ENCODE measurements at regions not wholly inside any gene's neighbourhood (a gene's known extent, or its start where the extent isn't known, plus 50 kb on each side); places are given as distances from the start of the nearest gene placed in this dataset.

GRCh38 chr16:80317599-80318037 lies 223.2 kb upstream of the DYNLRB2 start:
- Histone ChIP-seq H3K4me1 (ENCODE audit: control insufficient read depth in 2 of 2, insufficient read depth in 2 of 2, low read length in 2 of 2) (no peaks in the 10 kb centered on the region), H3K27ac (ENCODE audit: low read depth in 2 of 2, low read length in 2 of 2) (no peak overlapping the region), H3K4me3 (ENCODE audit: low read length in 2 of 2) (no peak overlapping the region), H3K36me3 (ENCODE audit: control insufficient read depth in 2 of 2, insufficient read depth in 2 of 2, low read length in 2 of 2) (no peaks in the 10 kb centered on the region), H3K9ac (ENCODE audit: low read depth in 1 of 2, low read length in 2 of 2) (no peak overlapping the region), H3K27me3 (ENCODE audit: control insufficient read depth in 2 of 2, insufficient read depth in 2 of 2, low read length in 2 of 2) (no peaks in the 10 kb centered on the region), H3K9me3 (ENCODE audit: control insufficient read depth in 2 of 2, low read length in 2 of 2) (no peaks in the 10 kb centered on the region)

DNA sequence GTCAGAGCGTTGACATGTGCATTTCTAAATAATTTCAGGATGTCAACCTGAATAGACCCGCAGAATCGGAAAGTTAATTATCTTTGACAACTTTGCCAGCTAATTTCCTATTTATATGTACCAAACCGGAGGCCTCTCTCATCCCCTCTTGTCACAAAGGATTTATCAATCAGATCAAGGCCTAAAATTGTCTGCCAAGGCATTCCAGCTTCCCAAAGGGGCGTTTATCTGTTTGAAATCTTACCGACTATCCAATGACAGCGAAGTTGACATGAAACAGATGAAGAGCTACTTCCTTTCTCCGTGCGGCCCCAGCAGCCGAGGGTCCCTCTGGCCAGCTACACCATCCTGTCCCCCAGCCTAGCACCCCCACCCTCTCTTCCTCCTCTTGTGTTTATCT lies 223.7 kb upstream of the DYNLRB2 start:
- H3K4me1 ChIP-seq (ENCODE audit: control insufficient read depth in 2 of 2, insufficient read depth in 2 of 2, low read length in 2 of 2), result no peaks in the 10 kb centered on the region
- no peak overlapping the region for H3K9ac ChIP-seq (ENCODE audit: low read depth in 1 of 2, low read length in 2 of 2)
- no peak overlapping the region for H3K27ac ChIP-seq (ENCODE audit: low read depth in 2 of 2, low read length in 2 of 2)
- H3K27me3 ChIP-seq (ENCODE audit: control insufficient read depth in 2 of 2, insufficient read depth in 2 of 2, low read length in 2 of 2), result no peaks in the 10 kb centered on the region
- no peaks in the 10 kb centered on the region for H3K36me3 ChIP-seq (ENCODE audit: control insufficient read depth in 2 of 2, insufficient read depth in 2 of 2, low read length in 2 of 2)
- no peaks in the 10 kb centered on the region for H3K9me3 ChIP-seq (ENCODE audit: control insufficient read depth in 2 of 2, low read length in 2 of 2)
- no peak overlapping the region for H3K4me3 ChIP-seq (ENCODE audit: low read length in 2 of 2)

DNA sequence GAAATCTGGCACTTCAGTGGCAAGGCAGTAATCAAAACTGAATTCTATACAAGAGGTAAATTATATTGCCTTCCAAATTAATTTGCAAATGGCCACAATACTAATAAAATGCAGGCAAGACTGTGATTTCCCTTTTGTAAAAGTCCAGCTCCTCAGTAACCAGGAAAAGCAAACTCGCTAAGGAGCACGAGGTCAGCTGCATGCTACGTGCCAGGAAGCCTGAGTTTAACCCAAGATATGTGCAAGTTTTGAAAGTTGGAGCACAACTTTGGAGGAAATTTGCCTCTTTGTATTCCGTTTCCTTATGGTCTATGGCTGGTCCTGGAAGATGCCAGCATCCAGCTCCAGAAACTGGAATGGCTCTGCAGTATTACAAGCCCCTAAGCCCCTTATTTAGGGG lies 226.8 kb upstream of the DYNLRB2 start:
- H3K4me3 ChIP-seq (ENCODE audit: low read length in 2 of 2), result no peak overlapping the region
- H3K4me1 ChIP-seq (ENCODE audit: control insufficient read depth in 2 of 2, insufficient read depth in 2 of 2, low read length in 2 of 2), result no peaks in the 10 kb centered on the region

DNA sequence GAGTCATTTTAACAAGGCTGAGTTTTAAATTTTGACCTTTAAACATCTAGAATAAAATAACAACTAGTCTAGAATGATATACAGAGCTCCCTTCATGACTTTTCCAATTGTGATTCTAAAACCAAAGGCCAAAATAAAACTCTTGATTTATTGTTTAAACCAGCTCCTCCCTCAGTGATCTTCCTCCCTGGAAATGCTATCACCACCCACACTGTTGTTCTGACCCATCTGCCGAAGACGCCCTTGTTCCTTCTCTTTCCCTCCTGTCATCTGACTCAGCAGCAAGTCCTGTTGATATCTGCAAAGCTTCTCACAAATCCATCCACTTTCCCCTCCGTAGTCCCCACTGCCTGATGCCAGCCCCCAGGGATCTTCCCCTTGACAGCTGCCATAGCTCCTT lies 231.6 kb upstream of the DYNLRB2 start:
- Histone ChIP-seq H3K4me1 (ENCODE audit: control insufficient read depth in 2 of 2, insufficient read depth in 2 of 2, low read length in 2 of 2) (no peaks in the 10 kb centered on the region), H3K36me3 (ENCODE audit: control insufficient read depth in 2 of 2, insufficient read depth in 2 of 2, low read length in 2 of 2) (no peaks in the 10 kb centered on the region), H3K9ac (ENCODE audit: low read depth in 1 of 2, low read length in 2 of 2) (no peak overlapping the region), H3K27me3 (ENCODE audit: control insufficient read depth in 2 of 2, insufficient read depth in 2 of 2, low read length in 2 of 2) (no peaks in the 10 kb centered on the region), H3K27ac (ENCODE audit: low read depth in 2 of 2, low read length in 2 of 2) (no peak overlapping the region), H3K9me3 (ENCODE audit: control insufficient read depth in 2 of 2, low read length in 2 of 2) (no peaks in the 10 kb centered on the region), H3K4me3 (ENCODE audit: low read length in 2 of 2) (no peak overlapping the region)

More for the DNA sequence above, 226.8 kb upstream of the DYNLRB2 start:
- Histone ChIP-seq H3K9ac (ENCODE audit: low read depth in 1 of 2, low read length in 2 of 2) (no peak overlapping the region), H3K27me3 (ENCODE audit: control insufficient read depth in 2 of 2, insufficient read depth in 2 of 2, low read length in 2 of 2) (no peaks in the 10 kb centered on the region), H3K36me3 (ENCODE audit: control insufficient read depth in 2 of 2, insufficient read depth in 2 of 2, low read length in 2 of 2) (no peaks in the 10 kb centered on the region), H3K9me3 (ENCODE audit: control insufficient read depth in 2 of 2, low read length in 2 of 2) (no peaks in the 10 kb centered on the region), H3K27ac (ENCODE audit: low read depth in 2 of 2, low read length in 2 of 2) (no peak overlapping the region)

DNA sequence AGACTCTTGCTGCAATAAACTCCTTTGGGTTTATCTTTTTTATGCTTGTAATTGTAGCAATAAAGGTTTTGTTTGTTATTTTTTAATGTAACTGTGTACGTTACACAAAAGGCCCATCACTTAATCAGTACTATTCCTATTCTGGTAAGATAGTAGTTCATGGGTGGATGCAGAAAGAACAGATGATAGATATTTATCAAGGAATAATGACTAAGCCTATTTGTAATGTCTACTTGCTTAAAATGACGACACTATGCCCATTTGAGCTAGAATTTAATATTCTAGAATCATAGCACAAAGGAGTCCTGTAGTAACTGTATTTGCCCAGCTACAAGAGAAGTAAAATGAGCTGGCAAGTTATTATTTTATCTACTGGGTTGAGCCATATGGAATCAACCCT lies 235.4 kb upstream of the DYNLRB2 start:
- no peak overlapping the region for H3K27ac ChIP-seq (ENCODE audit: low read depth in 2 of 2, low read length in 2 of 2)
- H3K4me3 ChIP-seq (ENCODE audit: low read length in 2 of 2), result no peak overlapping the region
- H3K36me3 ChIP-seq (ENCODE audit: control insufficient read depth in 2 of 2, insufficient read depth in 2 of 2, low read length in 2 of 2), result no peaks in the 10 kb centered on the region
- H3K9me3 ChIP-seq (ENCODE audit: control insufficient read depth in 2 of 2, low read length in 2 of 2), result no peaks in the 10 kb centered on the region
- no peaks in the 10 kb centered on the region for H3K4me1 ChIP-seq (ENCODE audit: control insufficient read depth in 2 of 2, insufficient read depth in 2 of 2, low read length in 2 of 2)
- H3K9ac ChIP-seq (ENCODE audit: low read depth in 1 of 2, low read length in 2 of 2), result no peak overlapping the region
- H3K27me3 ChIP-seq (ENCODE audit: control insufficient read depth in 2 of 2, insufficient read depth in 2 of 2, low read length in 2 of 2), result no peaks in the 10 kb centered on the region

DNA sequence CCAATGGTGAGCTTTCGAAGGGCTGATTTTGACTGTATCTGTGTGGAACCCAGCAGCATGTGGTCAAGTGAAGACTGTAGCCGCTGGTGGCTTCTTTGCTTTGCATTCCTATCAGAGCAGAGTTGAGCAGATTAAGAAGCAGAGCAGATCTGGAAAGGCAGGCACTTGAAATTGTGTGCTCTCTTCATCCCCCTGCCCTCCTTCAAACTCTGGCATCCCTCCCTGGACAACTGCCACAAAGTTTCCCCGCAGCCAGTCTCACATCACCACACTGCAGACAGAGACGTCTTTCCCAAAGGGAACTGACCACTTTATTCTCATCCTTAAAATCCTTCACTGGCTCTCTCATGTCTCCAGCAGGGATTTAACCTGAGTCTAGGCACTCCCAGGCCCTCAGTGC lies 237.1 kb upstream of the DYNLRB2 start:
- H3K9me3 ChIP-seq (ENCODE audit: control insufficient read depth in 2 of 2, low read length in 2 of 2), result no peaks in the 10 kb centered on the region
- H3K27ac ChIP-seq (ENCODE audit: low read depth in 2 of 2, low read length in 2 of 2), result no peak overlapping the region
- H3K36me3 ChIP-seq (ENCODE audit: control insufficient read depth in 2 of 2, insufficient read depth in 2 of 2, low read length in 2 of 2), result no peaks in the 10 kb centered on the region
- no peaks in the 10 kb centered on the region for H3K27me3 ChIP-seq (ENCODE audit: control insufficient read depth in 2 of 2, insufficient read depth in 2 of 2, low read length in 2 of 2)
- no peak overlapping the region for H3K9ac ChIP-seq (ENCODE audit: low read depth in 1 of 2, low read length in 2 of 2)
- no peaks in the 10 kb centered on the region for H3K4me1 ChIP-seq (ENCODE audit: control insufficient read depth in 2 of 2, insufficient read depth in 2 of 2, low read length in 2 of 2)
- H3K4me3 ChIP-seq (ENCODE audit: low read length in 2 of 2), result no peak overlapping the region

GRCh38 chr16:80300876-80301275 lies 239.9 kb upstream of the DYNLRB2 start:
- no peaks in the 10 kb centered on the region for H3K36me3 ChIP-seq (ENCODE audit: control insufficient read depth in 2 of 2, insufficient read depth in 2 of 2, low read length in 2 of 2)
- no peaks in the 10 kb centered on the region for H3K4me1 ChIP-seq (ENCODE audit: control insufficient read depth in 2 of 2, insufficient read depth in 2 of 2, low read length in 2 of 2)
- no peaks in the 10 kb centered on the region for H3K27me3 ChIP-seq (ENCODE audit: control insufficient read depth in 2 of 2, insufficient read depth in 2 of 2, low read length in 2 of 2)
- H3K9ac ChIP-seq (ENCODE audit: low read depth in 1 of 2, low read length in 2 of 2), result no peak overlapping the region
- H3K27ac ChIP-seq (ENCODE audit: low read depth in 2 of 2, low read length in 2 of 2), result no peak overlapping the region
- no peak overlapping the region for H3K4me3 ChIP-seq (ENCODE audit: low read length in 2 of 2)
- no peaks in the 10 kb centered on the region for H3K9me3 ChIP-seq (ENCODE audit: control insufficient read depth in 2 of 2, low read length in 2 of 2)

DNA sequence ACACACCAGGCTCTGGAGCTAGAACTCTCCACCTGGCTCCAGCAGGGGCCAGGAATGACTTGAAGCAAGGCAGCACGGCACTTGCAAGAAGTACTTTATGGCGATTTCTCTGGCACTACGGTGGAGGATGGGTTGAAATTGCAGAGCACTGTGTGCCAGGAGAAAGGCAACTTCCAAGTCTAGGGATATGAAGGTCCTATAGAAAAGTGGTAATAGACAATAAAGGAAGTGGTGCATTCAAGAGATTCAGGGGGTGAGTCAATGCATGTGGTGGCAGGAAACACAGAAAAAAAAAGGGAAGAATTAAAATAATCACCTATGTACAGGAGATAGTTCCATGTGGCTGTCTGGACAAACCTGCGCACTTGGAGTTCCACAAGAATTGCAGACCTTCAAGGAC lies 240.3 kb upstream of the DYNLRB2 start:
- Histone ChIP-seq H3K9ac (ENCODE audit: low read depth in 1 of 2, low read length in 2 of 2) (no peak overlapping the region), H3K27ac (ENCODE audit: low read depth in 2 of 2, low read length in 2 of 2) (no peak overlapping the region), H3K36me3 (ENCODE audit: control insufficient read depth in 2 of 2, insufficient read depth in 2 of 2, low read length in 2 of 2) (no peaks in the 10 kb centered on the region), H3K4me3 (ENCODE audit: low read length in 2 of 2) (no peak overlapping the region), H3K27me3 (ENCODE audit: control insufficient read depth in 2 of 2, insufficient read depth in 2 of 2, low read length in 2 of 2) (no peaks in the 10 kb centered on the region), H3K4me1 (ENCODE audit: control insufficient read depth in 2 of 2, insufficient read depth in 2 of 2, low read length in 2 of 2) (no peaks in the 10 kb centered on the region), H3K9me3 (ENCODE audit: control insufficient read depth in 2 of 2, low read length in 2 of 2) (no peaks in the 10 kb centered on the region)

GRCh38 chr16:80299416-80299815 lies 241.4 kb upstream of the DYNLRB2 start:
- H3K27me3 ChIP-seq (ENCODE audit: control insufficient read depth in 2 of 2, insufficient read depth in 2 of 2, low read length in 2 of 2), result no peaks in the 10 kb centered on the region
- H3K4me3 ChIP-seq (ENCODE audit: low read length in 2 of 2), result no peak overlapping the region
- no peak overlapping the region for H3K27ac ChIP-seq (ENCODE audit: low read depth in 2 of 2, low read length in 2 of 2)
- no peaks in the 10 kb centered on the region for H3K4me1 ChIP-seq (ENCODE audit: control insufficient read depth in 2 of 2, insufficient read depth in 2 of 2, low read length in 2 of 2)
- H3K36me3 ChIP-seq (ENCODE audit: control insufficient read depth in 2 of 2, insufficient read depth in 2 of 2, low read length in 2 of 2), result no peaks in the 10 kb centered on the region
- no peaks in the 10 kb centered on the region for H3K9me3 ChIP-seq (ENCODE audit: control insufficient read depth in 2 of 2, low read length in 2 of 2)
- no peak overlapping the region for H3K9ac ChIP-seq (ENCODE audit: low read depth in 1 of 2, low read length in 2 of 2)

DNA sequence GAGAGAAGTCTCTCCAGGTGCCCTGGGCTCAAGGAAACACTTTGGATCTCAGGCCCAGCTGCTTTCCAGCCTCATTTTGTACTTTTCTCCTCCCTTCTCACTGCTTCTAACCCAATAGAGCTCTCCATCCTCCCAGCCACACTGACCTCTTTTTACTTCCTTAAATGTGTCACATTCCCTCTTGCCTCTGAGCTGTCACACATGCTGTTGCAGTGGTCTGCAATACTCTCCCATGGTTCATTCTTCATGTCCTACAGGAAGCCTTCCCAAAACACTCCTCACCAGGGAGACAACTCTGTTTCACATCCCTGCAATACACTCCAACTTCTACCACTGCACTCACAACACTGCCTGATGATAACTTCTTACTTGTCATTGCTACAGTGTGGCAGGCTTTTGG lies 242.1 kb upstream of the DYNLRB2 start:
- no peaks in the 10 kb centered on the region for H3K4me1 ChIP-seq (ENCODE audit: control insufficient read depth in 2 of 2, insufficient read depth in 2 of 2, low read length in 2 of 2)
- H3K4me3 ChIP-seq (ENCODE audit: low read length in 2 of 2), result no peak overlapping the region
- H3K9me3 ChIP-seq (ENCODE audit: control insufficient read depth in 2 of 2, low read length in 2 of 2), result no peaks in the 10 kb centered on the region
- H3K27me3 ChIP-seq (ENCODE audit: control insufficient read depth in 2 of 2, insufficient read depth in 2 of 2, low read length in 2 of 2), result no peaks in the 10 kb centered on the region
- H3K27ac ChIP-seq (ENCODE audit: low read depth in 2 of 2, low read length in 2 of 2), result no peak overlapping the region
- no peaks in the 10 kb centered on the region for H3K36me3 ChIP-seq (ENCODE audit: control insufficient read depth in 2 of 2, insufficient read depth in 2 of 2, low read length in 2 of 2)
- no peak overlapping the region for H3K9ac ChIP-seq (ENCODE audit: low read depth in 1 of 2, low read length in 2 of 2)

DNA sequence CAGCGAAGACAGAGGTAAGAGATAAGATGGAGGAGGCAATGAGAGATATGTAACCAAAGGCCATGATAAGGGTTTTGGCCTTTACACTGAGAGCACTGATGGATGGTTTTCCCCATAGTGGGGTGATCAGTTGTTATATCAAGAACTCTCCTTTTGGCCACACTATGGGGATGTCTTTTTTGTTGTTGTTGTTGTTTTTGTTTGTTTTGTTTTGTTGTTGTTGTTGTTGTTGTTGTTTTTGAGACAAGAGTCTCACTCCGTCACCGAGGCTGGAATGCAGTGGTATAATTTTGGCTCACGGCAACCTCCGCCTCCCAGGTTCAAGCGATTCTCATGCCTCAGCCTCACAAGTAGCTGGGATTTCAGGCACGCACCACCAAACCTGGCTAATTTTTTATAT lies 244.8 kb upstream of the DYNLRB2 start:
- no peaks in the 10 kb centered on the region for H3K9me3 ChIP-seq (ENCODE audit: control insufficient read depth in 2 of 2, low read length in 2 of 2)
- H3K4me1 ChIP-seq (ENCODE audit: control insufficient read depth in 2 of 2, insufficient read depth in 2 of 2, low read length in 2 of 2), result no peaks in the 10 kb centered on the region
- no peak overlapping the region for H3K27ac ChIP-seq (ENCODE audit: low read depth in 2 of 2, low read length in 2 of 2)
- no peak overlapping the region for H3K4me3 ChIP-seq (ENCODE audit: low read length in 2 of 2)
- H3K27me3 ChIP-seq (ENCODE audit: control insufficient read depth in 2 of 2, insufficient read depth in 2 of 2, low read length in 2 of 2), result no peaks in the 10 kb centered on the region
- H3K36me3 ChIP-seq (ENCODE audit: control insufficient read depth in 2 of 2, insufficient read depth in 2 of 2, low read length in 2 of 2), result no peaks in the 10 kb centered on the region
- no peak overlapping the region for H3K9ac ChIP-seq (ENCODE audit: low read depth in 1 of 2, low read length in 2 of 2)

All from mucosa of rectum (tissue), 2 donors.